CD4-positive, alpha-beta T cell (primary cell): ENCODE measurements at regions not wholly inside any gene's neighbourhood (a gene's known extent, or its start where the extent isn't known, plus 50 kb on each side); places are given as distances from the start of the nearest gene placed in this dataset.

ENCODE experiments used
- ATAC-seq: fragments of 200-7000 bp; cut with Tn5 transposase; one replicate; pipeline ENCODE4 v1.10.0; 2022; ENCODE audit warnings: mild to moderate bottlenecking; ENCODE audit not compliant: poor library complexity
- CTCF ChIA-PET: fragments of 350-600 bp; sonication (Branson Sonifier 250); formaldehyde crosslinking; loops from one replicate; lab custom pipeline; 2021; ENCODE audit warnings: antibody characterized with exemption, inconsistent platforms; lab: Charles Lee
- POLR2A ChIA-PET: fragments of 350-600 bp; sonication (Branson Sonifier 250); formaldehyde crosslinking; loops from one replicate; lab custom pipeline; 2021; ENCODE audit warnings: antibody characterized with exemption, inconsistent platforms; lab: Charles Lee
- DNase-seq, 14 experiments: peaks; one replicate each; pipeline ENCODE4 v3.0.0-alpha.2; 2013 to 2020; ENCODE audit warnings: mixed read lengths in 2 of 14
- H3K27ac ChIP-seq, 2 donors: one replicate each; pipeline versions ENCODE4 v1.5.1 to v1.7.0; 2013; ENCODE audit warnings: low read length in 2 of 2, low read depth in 1 of 2, mild to moderate bottlenecking in 1 of 2
- H3K27me3 ChIP-seq, 2 experiments: 1 replicate in 1 of 2; 2 replicates in 1 of 2; pipeline versions ENCODE4 v1.6.1 to v1.7.0; 2013; ENCODE audit warnings: low read length in 2 of 2, control low read depth in 1 of 2, mild to moderate bottlenecking in 1 of 2, moderate library complexity in 1 of 2; ENCODE audit not compliant: insufficient read depth in 2 of 2, control insufficient read depth in 1 of 2
- H3K36me3 ChIP-seq: one replicate; pipeline ENCODE4 v1.6.1; 2013; ENCODE audit warnings: low read length, control low read depth; ENCODE audit not compliant: insufficient read depth
- H3K4me1 ChIP-seq: one replicate; pipeline ENCODE4 v1.6.1; 2013; ENCODE audit warnings: low read length, control low read depth; ENCODE audit not compliant: insufficient read depth
- H3K4me3 ChIP-seq: one replicate; pipeline ENCODE4 v1.5.1; 2013; ENCODE audit warnings: mild to moderate bottlenecking, low read length, moderate library complexity
- H3K9me3 ChIP-seq, 2 experiments: 1 replicate in 1 of 2; 2 replicates in 1 of 2; pipeline versions ENCODE4 v1.6.1 to v1.7.0; 2013; ENCODE audit warnings: low read length in 2 of 2, mild to moderate bottlenecking in 2 of 2, control low read depth in 1 of 2, moderate library complexity in 1 of 2; ENCODE audit not compliant: control insufficient read depth in 1 of 2, insufficient read depth in 1 of 2
- H3K27ac Mint-ChIP-seq: one replicate; pipeline ENCODE4 v1.8.0; 2020; ENCODE audit warnings: mixed read lengths
- H3K27me3 Mint-ChIP-seq: one replicate; pipeline ENCODE4 v1.8.0; 2021; ENCODE audit warnings: mixed read lengths
- H3K36me3 Mint-ChIP-seq: one replicate; pipeline ENCODE4 v1.8.0; 2021; ENCODE audit warnings: low read depth, mixed read lengths
- H3K4me1 Mint-ChIP-seq: one replicate; pipeline ENCODE4 v1.8.0; 2021; ENCODE audit warnings: low read depth, mixed read lengths
- H3K4me3 Mint-ChIP-seq: one replicate; pipeline ENCODE4 v1.8.0; 2020; ENCODE audit warnings: mild to moderate bottlenecking, mixed read lengths
- H3K9me3 Mint-ChIP-seq: one replicate; pipeline ENCODE4 v1.8.0; 2020; ENCODE audit warnings: mixed read lengths
- CTCF ChIP-seq: fragments of 200-600 bp; IDR thresholded peaks from one replicate; pipeline ENCODE4 v1.8.0; 2022; ENCODE audit warnings: antibody characterized with exemption, mild to moderate bottlenecking
- intact Hi-C, 2 experiments: fragments of 100-400 bp; cut with DNase I in 1 of 2; cut with micrococcal nuclease in 1 of 2; formaldehyde crosslinking; loops; one replicate each; pipeline versions ENCODE4 v1.15.1 to v1.9.0; 2023 to 2025; cut with DNase I, micrococcal nuclease

- no peak for TF ChIP-seq CTCF
- Histone ChIP-seq H3K4me1 (no peaks in the 10 kb centered on the region), H3K27ac (no peak overlapping the region), H3K4me3 (no peak overlapping the region), H3K9me3 (no peaks in the 10 kb centered on the region), H3K36me3 (no peaks in the 10 kb centered on the region), H3K27me3 (no peaks in the 10 kb centered on the region)
- no peak overlapping the region for H3K4me3 Mint-ChIP-seq
- ChIA-PET POLR2A (no interaction called here), CTCF (no interaction called here)
- H3K27me3 Mint-ChIP-seq, result no peaks in the 10 kb centered on the region
- H3K9me3 Mint-ChIP-seq, result no peaks in the 10 kb centered on the region
- ATAC-seq (no peak), DNase-seq (no peak)
- no peaks in the 10 kb centered on the region for H3K36me3 Mint-ChIP-seq
- no peaks in the 10 kb centered on the region for H3K4me1 Mint-ChIP-seq
- no peak overlapping the region for H3K27ac Mint-ChIP-seq
- intact Hi-C loops, result no loop called here
Measured at GRCh38 chr3:170761103-170761502, 108.9 kb downstream of the RPL22L1 start.

GRCh38 chr3:170760174-170760526 lies 109.8 kb downstream of the RPL22L1 start:
- no peak for TF ChIP-seq CTCF
- H3K36me3 Mint-ChIP-seq, result no peaks in the 10 kb centered on the region
- POLR2A ChIA-PET, result interaction anchor here (0.5 kb wide), 1 partner anchor 68 kb away, joined by 3 read pairs; no protein-coding TSS in a partner anchor

GRCh38 chr3:170759511-170760173 lies 110.4 kb downstream of the RPL22L1 start:
- ChIA-PET CTCF (no interaction called here), POLR2A (interaction anchor here (0.5 kb wide), 1 partner anchor 69 kb away, joined by 3 read pairs; no protein-coding TSS in a partner anchor)
- no peaks in the 10 kb centered on the region for H3K9me3 Mint-ChIP-seq
- TF ChIP-seq CTCF, result no peak
- no peak overlapping the region for H3K27ac ChIP-seq
- H3K4me3 Mint-ChIP-seq, result no peak overlapping the region
- H3K36me3 ChIP-seq, result no peaks in the 10 kb centered on the region
- H3K27me3 ChIP-seq, result peaks cover 0 to under 1% of the 10 kb centered on the region in 2 experiments
- no peaks in the 10 kb centered on the region for H3K4me1 Mint-ChIP-seq
- H3K4me3 ChIP-seq, result no peak overlapping the region
- no peak overlapping the region for H3K27ac Mint-ChIP-seq
- no peaks in the 10 kb centered on the region for H3K36me3 Mint-ChIP-seq
- no peaks in the 10 kb centered on the region for H3K27me3 Mint-ChIP-seq
- DNase-seq (no peak), ATAC-seq (no peak)
- H3K9me3 ChIP-seq, result no peaks in the 10 kb centered on the region
- no peaks in the 10 kb centered on the region for H3K4me1 ChIP-seq
- intact Hi-C loops, result no loop called here

More at GRCh38 chr3:170760174-170760526, 109.8 kb downstream of the RPL22L1 start:
- Mint-ChIP-seq H3K9me3 (no peaks in the 10 kb centered on the region), H3K4me3 (no peak overlapping the region), H3K27ac (no peak overlapping the region), H3K27me3 (no peaks in the 10 kb centered on the region), H3K4me1 (no peaks in the 10 kb centered on the region)
- Histone ChIP-seq H3K27me3 (no peaks in the 10 kb centered on the region), H3K27ac (no peak overlapping the region), H3K36me3 (no peaks in the 10 kb centered on the region), H3K4me3 (no peak overlapping the region), H3K9me3 (no peaks in the 10 kb centered on the region), H3K4me1 (no peaks in the 10 kb centered on the region)
- CTCF ChIA-PET, result no interaction called here
- DNase-seq, result no peak
- ATAC-seq, result no peak
- intact Hi-C loops, result no loop called here
